HG02610 (cell line): ENCODE measurements at regions not wholly inside any gene's neighbourhood (a gene's known extent, or its start where the extent isn't known, plus 50 kb on each side); places are given as distances from the start of the nearest gene placed in this dataset.
"Not testable (repeated sequence)": the region's sequence is repeated elsewhere in the genome, so short reads cannot be mapped to it uniquely, and the experiment has no call there.

ENCODE experiments used
- ATAC-seq: cut with Tn5 transposase; IDR thresholded peaks from one replicate; pipeline ENCODE4 v1.9.1; 2021; ENCODE audit warnings: mild to moderate bottlenecking, moderate library complexity; ENCODE audit not compliant: unreplicated experiment

- peak; percentile 63 for ATAC-seq
Observed at GRCh38 chr1:99441299-99442095, 177.2 kb downstream of the PLPPR4 start.

GRCh38 chr1:99444211-99444927 is 180.1 kb downstream of the PLPPR4 start:
- not testable (repeated sequence) for ATAC-seq

- ATAC-seq = no peak
Observed at GRCh38 chr1:99445071-99445470, 180.8 kb downstream of the PLPPR4 start.

DNA sequence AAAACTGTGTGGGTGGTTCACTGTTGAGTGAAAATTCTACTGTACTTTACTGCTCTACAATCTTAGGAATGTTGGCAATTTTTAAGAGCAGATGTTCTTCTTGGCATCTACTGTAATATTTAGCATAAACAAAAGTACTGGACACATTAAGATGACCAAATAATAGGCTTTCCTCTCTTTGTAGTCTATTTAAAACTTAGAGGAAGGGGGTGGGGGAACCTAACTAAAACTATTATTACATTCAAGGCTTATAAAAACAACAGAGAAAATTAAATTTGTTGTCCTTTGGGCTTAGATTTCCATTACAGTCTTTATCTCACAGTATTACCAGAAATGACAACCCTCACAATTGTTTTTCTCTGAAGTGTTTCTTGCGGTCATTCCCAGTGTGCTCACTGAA is 181.2 kb downstream of the PLPPR4 start:
- ATAC-seq = no peak

GRCh38 chr1:99447721-99448120 is 183.4 kb downstream of the PLPPR4 start:
- no peak for ATAC-seq

DNA sequence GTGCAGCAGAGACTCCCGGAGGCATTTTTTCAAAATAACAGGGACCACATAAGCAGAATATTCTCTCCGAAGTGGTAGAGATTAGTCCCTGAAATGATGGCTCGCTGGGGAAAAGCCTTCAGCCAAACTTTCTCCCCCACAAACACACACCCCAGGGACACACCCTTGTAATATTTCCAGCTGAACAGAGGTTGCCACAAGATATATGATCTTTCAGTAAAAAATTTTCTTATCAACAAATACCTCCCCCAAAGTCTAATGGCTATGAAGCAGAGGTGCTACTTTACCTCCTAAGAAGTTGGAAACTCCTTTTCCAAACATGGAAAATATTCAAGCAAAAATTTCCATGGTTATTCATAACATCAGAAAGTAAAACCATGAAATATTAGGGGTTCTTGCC is 190.2 kb upstream of the PALMD start:
- ATAC-seq = no peak

DNA sequence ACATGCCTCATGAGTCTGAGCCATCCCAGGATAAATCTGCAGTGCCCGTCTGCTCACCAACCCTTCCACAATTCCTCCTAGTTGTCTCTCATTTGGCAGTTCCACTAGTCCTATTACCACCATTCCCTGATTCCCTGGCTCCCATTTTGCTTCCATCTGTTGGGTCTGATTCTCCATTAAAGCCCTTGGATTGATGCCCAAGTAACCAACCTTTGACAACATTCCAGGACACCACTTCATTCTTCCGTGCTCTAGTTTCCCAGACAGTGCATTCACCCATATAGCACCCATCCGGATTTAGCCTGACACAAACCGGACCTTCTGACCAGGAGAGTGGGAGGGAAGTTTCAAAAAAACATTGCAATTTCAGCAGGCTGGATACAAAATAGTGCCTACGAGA is 189.4 kb upstream of the PALMD start:
- no peak for ATAC-seq

DNA sequence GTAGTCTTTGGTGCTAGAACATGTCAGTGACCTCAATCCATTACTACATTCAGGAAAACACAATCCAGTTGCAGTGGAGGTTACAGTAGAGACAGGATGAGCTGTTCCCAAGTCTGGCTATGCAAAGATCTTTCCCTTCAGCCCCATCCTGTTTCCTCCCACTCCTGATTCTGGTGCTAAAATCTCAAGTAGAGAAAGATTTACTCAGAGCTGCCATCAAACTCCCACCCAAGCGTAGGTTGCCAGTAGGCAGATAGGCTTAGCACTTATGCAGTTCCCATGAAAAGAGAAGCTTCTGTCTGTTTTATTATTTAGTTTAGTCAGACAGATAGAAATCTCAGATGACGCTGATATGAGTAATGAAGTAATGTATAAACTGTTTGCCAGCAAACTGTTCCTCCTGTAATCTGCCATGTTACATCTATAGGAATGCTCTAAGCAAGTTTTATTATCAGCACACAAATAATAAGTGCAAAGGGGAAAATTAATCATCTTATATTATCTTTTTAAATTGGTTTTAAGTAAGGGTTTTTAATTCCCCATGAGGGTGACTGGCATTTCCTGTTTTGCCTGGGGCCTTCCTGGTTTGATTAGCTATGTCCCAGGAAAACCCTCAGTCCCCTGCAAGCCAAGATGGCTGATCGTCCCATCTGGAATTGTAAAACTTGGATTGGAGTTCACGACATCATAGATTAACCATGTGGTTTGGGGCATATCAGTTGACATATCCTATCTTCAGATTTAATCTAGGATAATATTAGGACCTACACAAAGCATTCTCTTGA is 188.3 kb upstream of the PALMD start:
- no peak for ATAC-seq

DNA sequence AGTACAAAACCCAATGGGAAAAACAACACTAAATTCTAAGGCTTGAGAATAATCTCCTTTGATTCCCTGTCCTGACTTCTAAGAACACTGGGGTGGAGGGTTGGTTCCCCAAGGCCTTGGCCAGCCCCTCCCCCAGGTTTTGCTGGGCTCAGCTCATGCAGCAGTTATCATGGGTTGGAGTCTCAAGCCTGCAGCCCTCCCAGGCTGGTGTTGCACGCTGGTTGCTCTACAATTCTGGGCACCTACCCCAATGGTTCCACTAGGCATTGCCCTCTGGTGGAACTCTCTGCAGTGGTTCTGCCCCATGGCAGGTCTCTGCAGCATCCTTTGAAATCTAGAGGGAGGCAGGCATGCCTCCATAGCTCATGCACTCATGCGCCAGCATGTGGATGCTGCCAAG is 184.4 kb upstream of the PALMD start:
- ATAC-seq = no peak

GRCh38 chr1:99464738-99465137 is 181.2 kb upstream of the PALMD start:
- no peak for ATAC-seq

DNA sequence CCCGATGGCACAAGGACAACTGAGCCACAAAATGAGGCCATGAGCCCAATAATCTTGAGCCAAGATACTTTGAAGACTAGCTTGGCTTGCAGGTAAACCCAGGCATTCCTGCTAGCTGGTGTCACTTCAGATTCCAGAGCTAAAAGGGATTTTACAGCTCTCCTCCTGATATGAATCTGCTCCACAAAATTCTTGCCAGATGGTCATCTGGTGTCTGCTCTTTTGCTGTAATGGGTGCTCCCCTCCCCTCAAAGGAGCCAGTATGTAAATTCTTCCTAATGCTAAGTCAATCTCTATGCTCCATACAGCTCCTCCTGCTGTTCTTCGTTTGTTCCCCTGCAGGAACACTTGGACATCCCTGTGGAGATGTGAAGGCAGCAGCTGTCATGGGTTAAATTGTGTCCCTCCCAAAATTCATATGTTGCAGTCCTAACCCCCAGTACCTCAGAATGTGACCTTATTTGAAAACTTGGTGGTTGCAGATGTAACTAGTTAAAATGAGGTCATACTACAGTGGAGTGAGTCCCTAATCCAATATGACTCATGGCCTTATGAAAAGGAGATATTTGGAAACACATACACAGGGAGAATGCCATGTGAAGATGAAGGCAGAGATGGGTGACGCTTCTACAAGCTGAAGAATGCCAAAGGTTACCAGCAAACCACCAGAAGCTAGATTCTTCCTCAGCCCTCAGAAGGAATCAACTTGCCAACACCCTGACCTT is 180.6 kb upstream of the PALMD start:
- no peak for ATAC-seq

DNA sequence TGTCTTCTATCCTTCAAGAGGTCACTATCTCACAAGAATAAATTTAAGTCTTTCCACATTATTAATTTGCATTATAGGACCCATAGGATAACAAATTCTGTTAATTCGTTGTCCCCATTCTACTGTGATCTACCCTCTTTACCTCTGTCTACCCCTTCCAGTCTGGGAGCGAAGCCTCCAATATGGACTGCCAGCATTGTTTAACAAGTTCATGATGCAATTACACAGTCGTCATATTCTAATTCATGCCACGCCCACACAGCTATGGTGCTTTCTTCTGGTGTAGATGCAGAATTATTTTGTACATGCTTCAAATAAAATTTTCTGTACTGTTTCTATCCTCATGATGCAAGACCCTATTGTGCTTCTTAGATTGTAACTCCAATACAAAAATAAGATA is 178.3 kb upstream of the PALMD start:
- ATAC-seq = no peak

DNA sequence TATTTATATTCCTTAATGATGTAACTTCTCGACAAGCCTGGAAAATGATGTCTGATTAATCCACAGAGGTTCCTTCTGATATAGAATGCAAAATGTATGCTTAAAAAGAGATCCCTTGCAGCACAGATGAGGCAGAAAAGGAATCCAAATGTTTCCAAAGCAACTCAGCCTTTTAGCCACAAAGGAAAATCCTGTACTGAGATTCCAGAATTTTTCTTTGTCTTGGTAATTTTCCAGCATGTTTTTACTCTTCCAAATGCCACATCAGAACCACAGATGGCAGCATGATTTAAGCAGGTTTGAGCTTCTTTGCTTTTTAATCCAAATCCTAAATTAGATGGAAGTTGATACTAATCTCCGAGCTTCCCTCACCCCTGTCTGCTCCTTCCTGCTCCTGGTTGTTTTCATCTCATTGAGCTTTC is 176.4 kb upstream of the PALMD start:
- no peak for ATAC-seq

- ATAC-seq = no peak
Observed at GRCh38 chr1:99472893-99473292, 173.0 kb upstream of the PALMD start.

DNA sequence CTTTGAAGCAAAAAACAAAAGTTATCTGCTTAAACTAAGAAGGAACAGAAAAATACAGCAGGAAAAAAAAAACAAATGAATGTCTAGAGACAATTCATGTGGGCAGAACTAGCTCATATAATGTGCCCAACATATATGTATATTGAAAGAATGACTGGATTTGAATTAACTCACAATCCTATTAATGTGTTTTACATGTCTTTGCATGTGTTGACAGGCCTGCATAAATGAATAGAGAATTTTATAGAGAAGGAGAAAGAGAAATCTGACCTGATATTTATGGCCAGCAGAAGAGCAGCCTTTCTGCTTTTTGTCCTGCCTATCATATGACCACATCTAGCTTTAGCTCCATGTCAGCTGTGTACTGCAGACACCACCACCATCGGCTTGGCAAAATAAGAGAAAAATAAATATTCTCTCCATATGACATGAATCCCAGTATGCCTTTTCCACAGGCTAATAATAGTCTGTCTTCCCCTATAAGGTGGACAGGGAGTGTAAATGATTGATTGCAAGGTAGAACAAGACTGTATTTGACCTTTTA is 171.5 kb upstream of the PALMD start:
- ATAC-seq = no peak

- ATAC-seq = no peak
Observed at GRCh38 chr1:99476058-99476457, 169.9 kb upstream of the PALMD start.

- ATAC-seq = peak; percentile 78
Observed at GRCh38 chr1:99481391-99481996, 164.4 kb upstream of the PALMD start.

- ATAC-seq = no peak
Observed at GRCh38 chr1:99482286-99482685, 163.6 kb upstream of the PALMD start.

DNA sequence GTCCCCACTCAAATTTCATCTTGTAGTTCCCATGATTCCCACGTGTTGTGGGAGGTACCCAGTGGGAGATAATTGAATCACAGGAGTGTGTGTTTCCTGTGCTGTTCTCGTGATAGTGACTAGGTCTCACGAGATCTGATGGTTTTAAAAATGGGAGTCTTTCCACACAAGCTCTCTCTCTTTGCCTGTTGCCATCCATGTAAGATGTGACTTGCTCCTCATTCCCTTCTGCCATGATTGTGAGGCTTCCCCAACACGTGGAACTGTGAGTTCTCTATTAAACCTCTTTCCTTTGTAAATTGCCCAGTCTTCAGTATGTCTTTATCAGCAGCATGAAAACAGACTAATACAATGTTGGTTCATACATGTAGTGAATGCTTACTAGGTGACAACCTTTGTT is 163.2 kb upstream of the PALMD start:
- ATAC-seq = no peak

DNA sequence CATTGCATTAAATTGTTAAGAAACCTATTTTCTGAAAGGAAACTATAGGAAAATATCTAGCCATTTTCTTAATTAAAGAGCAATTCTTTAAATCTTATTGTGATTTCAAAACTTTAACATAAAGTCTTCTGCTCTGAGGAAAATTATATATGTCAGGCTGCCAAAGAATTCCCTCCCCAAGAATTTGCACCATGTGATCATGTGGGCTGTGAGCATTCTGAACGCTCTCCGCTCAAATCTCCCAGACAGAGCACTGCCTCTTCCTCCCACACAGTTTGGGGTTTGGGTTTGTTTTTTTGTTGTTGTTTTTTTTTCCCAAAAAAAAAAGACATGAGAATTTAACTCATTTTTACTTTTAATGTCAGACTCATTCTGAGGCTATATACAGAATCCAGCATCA is 155.9 kb upstream of the PALMD start:
- no peak for ATAC-seq
